GM18502 (cell line): ENCODE measurements at regions not wholly inside any gene's neighbourhood (a gene's known extent, or its start where the extent isn't known, plus 50 kb on each side); places are given as distances from the start of the nearest gene placed in this dataset.

Experiments
- ATAC-seq: cut with Tn5 transposase; IDR thresholded peaks from one replicate; pipeline ENCODE4 v1.9.1; 2021; ENCODE audit warnings: mild to moderate bottlenecking; ENCODE audit not compliant: unreplicated experiment, poor library complexity

DNA sequence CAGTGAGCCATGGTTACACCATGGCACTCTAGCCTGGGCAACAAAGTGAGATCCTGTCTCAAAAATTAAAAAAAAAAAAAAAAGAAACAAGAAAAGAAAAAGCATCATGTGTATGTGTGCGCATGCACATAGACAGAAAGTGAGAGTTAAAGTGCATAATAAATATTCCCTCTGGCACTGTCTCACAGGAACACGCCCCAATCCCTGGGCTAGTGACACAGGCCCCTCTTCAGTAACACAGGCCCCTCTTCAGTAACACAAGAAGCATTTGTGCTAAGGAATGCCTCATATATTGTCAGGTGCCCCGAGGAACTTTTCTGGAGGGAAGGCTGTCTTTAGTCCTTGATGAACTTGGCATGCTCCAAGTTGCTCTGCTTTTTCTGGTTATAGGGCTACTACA is 57.5 kb downstream of the RPL27A start:
- no peak for ATAC-seq

DNA sequence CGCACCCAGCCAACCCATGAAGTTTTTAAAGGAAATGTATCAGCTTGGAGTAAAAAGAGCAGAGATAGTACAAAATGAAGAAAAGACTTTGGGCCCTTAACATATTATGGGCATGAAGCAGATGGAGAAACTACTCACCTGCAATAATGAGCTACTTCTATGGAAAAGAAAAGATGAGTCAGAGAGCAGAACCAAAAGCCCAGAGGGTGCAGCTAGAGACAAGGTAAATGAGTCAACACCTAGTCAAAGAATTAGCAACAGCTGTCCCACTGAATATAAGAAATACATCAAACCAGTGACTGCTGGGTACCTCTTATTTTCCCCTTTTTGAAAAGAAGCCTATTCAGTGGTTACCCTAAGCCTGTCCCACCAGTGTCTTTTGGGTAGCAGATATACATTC is 61.8 kb downstream of the RPL27A start:
- ATAC-seq: no peak

DNA sequence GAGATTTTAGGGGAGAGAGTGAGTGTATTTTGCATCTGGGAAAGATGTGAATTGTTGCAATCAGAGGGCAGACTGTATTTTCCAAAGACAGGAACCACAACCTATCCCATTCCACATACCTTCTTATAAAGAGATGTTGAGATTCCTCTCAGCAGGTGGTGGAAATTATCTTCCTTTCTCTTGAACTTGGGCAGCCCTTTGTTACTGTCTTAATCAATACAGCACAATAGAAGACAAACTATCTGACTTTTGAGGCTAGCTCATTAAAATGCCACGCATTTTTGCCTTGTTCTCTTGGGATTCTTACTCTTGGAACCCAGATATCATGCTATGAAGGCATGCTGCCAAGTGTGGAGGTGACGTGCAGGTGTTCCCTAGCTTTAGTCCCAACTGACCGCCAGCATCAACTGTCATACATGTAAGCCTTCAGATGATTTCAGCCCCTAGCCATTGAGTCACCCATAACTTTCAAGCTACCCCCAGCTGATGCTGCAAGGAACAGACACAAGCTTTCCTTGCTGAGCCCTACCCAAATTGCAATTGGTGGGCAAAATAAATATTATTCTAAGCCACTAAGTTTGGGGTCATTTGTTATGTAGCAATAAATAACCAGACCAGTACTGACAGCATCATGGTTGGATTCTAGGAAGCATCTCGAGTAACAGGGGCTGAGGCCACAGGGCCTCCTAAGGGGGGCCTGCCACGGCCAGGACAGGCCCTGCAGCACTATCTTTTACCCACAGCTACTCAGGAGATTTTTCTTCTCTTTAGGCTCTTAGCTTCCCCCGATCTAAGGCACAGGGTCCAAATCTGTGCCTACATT is 63.0 kb downstream of the RPL27A start:
- ATAC-seq: no peak

- no peak for ATAC-seq
These were observed 63.9 kb downstream of the RPL27A start for GRCh38 chr11:8746331-8746974.

DNA sequence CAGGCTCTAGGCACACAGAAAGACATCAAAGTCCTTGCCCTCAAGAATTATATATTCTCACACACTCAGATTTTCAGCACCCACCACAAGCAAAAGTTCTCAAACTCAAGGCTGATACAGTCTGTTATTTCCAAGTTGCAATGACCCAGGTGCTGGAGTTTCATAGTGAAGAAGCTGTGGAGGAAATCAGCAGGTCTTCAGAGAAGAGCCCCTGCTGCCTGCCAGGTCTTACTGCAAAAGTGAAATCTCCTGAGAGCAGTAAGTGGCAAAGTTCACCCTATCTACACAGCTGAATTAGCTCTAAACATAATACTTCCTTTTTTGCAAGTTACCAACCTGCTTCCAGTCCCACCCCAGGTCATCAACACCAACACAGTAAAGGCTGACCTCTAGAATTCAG is 64.6 kb downstream of the RPL27A start:
- ATAC-seq: no peak

- ATAC-seq: no peak
These were observed 65.7 kb downstream of the RPL27A start for GRCh38 chr11:8748317-8748716.

DNA sequence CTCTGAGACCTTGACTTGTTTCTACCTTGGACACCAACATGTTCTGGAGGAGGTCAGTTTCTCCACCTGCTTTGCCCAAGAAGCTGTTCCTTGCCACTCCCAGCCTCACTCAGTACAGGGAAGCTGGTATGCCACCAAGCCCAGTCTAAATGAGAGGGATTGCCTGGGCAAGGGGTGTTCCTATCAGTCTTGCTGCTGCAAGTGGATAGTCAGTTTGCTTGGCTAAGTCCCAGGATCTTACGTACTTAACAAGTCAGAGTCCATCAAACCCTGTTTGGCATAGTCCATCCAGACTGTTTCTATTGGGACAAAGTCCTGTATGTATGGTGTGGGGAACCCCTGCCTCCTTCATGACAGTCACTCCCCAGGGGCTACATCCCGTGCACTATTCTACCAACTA is 66.6 kb downstream of the RPL27A start:
- ATAC-seq: no peak

- no peak for ATAC-seq
These were observed 71.6 kb downstream of the RPL27A start for GRCh38 chr11:8754241-8754640.

GRCh38 chr11:8756201-8756600 is 73.6 kb downstream of the RPL27A start:
- no peak for ATAC-seq

- no peak for ATAC-seq
These were observed 74.5 kb downstream of the RPL27A start for GRCh38 chr11:8757047-8757446.

- ATAC-seq: no peak
These were observed 74.9 kb downstream of the RPL27A start for GRCh38 chr11:8757533-8757932.

DNA sequence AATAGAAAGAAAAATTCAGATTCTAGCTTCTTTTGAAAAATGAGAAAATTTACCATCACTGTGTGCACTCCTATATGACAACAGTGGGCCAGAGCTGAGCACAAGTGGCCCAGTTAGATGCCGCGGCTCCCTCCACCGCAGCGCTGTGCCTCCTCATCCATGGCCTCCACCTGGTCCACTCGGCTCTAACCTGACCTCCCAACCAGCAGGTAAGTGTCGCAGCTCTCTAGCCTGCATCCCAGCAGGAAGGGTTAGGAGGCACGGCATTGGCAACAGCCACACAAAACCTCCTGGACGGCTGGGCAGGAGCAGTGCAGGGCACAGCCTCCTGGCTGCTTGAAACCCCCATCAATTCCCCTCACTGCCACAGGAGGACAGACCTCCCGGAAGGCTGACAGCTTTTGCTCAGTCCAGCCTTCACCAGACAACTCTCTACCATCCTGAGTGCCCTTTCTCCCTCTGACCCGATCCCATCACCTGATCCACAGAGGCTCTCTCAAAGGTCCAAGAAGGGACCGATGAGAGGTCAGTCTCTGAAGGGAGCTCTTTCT is 76.1 kb downstream of the RPL27A start:
- ATAC-seq: no peak

GRCh38 chr11:8759634-8760033 is 77.0 kb downstream of the RPL27A start:
- ATAC-seq: no peak

DNA sequence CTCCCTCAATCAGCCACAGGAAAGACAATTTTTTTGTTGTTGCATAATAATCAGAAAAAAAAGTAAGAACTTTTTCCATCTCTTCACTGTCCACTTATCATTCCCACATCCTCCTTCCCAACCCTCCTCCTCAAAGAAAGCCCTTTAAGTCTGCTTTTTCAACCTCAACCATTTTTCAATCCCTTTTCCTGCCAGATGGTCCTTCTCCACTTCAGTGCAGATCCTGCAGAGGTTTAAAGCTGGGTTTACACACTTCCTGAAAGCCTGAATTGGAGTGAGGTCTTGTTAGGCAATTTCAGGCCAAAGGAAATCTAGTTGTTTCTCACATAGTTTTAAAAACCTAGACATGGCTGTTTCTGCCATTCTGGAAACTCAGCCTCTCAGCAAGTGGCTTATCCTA is 78.3 kb downstream of the RPL27A start:
- ATAC-seq: no peak

- ATAC-seq: no peak
These were observed 80.6 kb downstream of the RPL27A start for GRCh38 chr11:8763070-8763685.

- ATAC-seq: no peak
These were observed 82.7 kb downstream of the RPL27A start for GRCh38 chr11:8765294-8765693.

DNA sequence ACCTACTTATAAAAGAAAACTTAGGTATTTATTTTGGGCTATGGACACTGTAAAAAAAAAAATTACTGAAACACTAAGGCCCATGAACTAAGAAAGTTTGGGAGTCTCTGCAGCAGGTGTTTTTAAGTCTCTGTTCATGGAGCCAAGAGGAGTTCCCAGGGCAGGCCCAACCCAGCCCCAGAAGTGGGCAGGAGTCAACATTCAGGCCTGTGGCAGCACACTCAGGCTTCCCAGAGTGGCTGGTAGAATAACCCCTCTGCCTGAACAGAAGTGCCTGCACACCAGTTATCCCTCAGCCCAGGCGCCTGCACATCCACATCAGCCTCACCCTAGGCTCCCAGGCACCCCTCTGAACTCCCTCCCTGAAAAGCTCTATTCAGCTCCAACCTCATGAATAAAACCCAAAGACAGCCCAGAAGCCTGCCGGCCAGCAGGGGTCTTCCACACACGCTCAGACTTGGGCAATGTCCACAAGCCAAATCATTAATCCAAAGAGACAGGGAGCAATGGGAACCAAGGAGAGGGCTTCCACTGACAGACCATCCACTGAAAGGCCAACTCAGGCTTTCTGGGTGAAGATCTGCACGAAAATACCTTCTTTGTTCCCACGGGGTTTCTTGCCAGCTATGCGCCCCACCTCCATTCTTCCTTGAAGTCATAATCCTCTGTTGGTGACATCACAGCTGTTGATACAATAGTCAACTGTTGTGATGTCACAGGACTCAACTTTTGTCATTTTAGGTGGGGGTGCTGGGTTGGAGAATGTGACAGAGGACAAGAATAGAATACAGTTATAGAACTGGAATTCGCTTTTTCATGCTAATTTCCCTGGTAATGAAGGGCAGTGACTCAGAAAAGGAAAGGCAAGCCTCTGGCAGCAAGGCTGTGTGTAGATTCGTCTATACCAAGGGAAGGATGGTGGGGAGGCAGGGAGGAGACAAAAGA is 83.7 kb downstream of the RPL27A start:
- ATAC-seq: no peak

- ATAC-seq: no peak
These were observed 84.4 kb downstream of the RPL27A start for GRCh38 chr11:8766988-8767374.

GRCh38 chr11:8767466-8768142 is 85.0 kb downstream of the RPL27A start:
- ATAC-seq: no peak
